ENCODE measurements at regions not wholly inside any gene's neighbourhood (a gene's known extent, or its start where the extent isn't known, plus 50 kb on each side); places are given as distances from the start of the nearest gene placed in this dataset.
A peak's percentile ranks its signal among the peaks of the same experiment; 100 is the strongest.
"Not testable (repeated sequence)": the region's sequence is repeated elsewhere in the genome, so short reads cannot be mapped to it uniquely, and the experiment has no call there.

DNA sequence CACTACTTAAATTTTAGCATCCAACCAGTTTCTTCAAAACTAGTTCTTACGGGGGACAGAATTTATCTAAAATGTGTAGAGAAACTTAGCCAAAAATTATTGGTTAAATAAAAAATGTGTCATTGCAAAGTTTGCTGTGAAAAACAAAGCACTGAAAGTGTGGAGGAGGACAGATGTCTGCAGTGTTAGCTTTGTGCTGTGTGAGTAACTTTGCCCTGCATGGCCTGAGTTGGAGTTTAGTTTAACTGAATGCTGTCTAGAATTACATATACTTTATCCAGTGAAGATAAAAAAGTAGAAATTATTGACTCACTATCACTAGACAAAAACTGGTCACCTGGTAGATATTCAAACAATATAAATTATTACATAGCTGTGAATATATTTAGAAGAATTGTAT, 1225.2 kb upstream of the CELF4 start:
- DNase-seq: no peak

DNA sequence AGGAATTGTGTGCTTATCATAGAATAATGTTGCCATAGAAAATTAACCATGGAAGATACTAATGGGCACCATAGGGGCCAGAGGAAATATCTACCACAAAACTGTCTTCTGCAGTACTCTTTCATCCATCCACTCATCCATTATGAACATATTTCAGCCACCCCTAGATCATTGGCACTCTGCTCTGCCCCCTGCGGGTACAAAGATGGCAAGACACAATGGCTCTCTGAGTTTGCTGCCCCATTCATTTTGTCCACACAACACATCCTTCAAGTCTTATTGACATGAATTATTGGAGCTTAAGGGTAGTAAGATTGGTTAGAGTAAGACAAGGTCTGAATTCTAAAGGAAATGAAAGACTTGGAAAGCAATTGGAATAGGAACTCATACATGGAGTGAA, 1224.7 kb upstream of the CELF4 start:
- no peak for DNase-seq

DNA sequence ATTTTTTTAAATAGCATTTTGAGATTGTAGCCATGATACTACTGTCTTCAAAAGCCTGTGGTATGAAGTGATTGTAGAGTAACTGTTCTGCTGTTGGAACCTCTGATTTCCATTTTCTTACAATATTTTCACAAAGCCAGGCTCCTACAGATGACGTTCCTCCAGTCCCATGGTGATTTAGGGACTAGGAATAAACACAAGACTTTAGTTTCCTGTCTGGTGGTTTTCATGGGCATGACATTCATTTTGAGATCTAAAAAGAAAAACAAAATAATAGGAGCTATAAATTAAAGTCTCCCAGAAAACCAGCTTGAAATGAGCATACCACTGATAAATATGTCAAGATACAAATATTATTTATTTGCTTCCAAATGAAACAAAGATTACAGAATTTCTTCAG, 1223.5 kb upstream of the CELF4 start:
- no peak for DNase-seq

DNA sequence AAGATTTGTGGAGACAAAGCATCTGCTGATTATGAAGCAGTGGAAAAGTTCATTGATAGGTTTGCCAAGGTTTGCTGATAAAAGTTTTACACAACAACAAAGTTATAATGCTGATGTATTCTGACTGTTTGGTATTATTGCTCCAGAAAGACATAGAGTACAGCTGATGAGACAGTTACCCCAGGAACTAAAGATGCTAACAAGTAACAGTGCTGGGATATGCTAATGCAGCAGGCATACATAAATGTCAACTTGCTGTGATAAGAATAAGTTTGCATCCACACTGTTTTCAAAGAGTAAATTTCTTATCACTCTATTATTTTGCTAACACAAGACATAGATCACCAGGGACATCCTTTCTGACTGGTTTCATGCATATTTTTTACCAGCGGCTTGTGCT, 1221.3 kb upstream of the CELF4 start:
- DNase-seq: no peak

DNA sequence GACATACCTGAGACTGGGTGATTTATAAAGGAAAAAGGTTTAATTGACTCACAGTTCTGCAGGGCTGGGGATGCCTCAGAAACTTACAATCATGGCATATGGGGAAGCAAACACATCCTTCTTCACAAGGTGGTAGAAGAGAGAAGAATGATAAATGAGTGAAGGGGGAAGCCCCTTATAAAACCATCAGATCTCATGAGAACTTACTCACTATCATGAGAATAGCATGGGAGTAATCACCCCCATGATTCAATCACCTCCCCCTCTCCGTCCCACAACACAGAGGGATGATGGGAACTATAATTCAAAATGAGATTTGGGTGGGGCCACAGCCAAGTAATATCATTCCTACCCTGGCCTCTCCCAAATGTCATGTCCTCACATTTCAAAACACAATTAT, 1206.0 kb upstream of the CELF4 start:
- not testable (repeated sequence) for DNase-seq

DNA sequence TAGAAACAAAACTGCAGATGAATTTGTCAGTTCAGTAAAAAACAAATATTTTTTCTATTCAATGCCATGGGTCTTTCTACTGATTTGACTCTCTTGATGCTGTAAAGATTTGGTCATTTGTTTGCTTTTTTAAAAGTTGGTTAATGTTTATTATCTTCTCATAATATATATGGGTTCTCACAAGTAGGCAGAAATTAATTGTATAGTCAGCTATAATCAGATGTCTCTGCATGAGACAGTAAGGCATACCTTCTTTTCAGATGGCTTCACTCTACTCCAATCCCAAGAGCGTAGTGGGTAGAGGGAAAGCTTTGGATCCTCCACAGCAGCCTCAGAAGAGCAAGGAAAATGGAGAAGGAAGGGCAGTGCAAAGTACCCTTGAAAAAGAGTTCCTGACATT, 1202.9 kb upstream of the CELF4 start:
- no peak for DNase-seq

DNA sequence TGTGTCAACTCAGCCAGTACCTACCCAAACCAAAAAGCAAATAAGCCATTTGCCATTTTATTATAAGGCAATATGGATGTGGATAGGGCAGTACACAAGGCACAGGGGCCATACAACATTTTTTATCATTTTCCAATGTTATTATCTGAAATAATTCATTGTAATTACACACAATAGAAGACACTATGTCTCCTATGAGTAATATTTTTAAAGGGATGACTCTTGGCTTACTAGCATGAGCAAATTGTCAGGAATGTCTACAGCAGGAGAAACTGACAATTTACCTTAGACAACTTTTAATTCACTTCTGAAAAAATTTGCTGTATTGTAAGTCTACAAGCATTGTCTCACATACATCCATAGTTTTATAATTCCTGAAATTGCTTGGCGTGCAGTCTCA, 1193.9 kb upstream of the CELF4 start:
- DNase-seq: no peak

DNA sequence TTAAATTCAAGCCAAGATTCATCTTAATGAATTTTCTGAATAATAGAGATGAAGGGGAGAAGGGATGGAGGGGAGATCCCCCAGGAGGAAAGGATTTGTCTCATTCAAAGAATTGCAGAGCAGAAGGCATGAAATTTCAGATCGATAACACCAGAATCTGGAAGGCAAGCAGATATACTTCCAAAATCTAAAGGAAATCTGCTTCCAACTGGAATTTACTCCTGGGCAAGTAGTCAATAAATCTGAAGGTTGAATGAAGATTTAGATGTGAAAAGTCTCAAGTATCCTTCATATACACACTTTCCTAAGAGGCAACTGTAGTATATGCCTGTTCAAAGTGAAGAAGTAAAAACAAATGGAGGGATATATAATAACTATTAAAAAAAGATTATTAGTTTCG, 1190.8 kb upstream of the CELF4 start:
- DNase-seq: no peak

DNA sequence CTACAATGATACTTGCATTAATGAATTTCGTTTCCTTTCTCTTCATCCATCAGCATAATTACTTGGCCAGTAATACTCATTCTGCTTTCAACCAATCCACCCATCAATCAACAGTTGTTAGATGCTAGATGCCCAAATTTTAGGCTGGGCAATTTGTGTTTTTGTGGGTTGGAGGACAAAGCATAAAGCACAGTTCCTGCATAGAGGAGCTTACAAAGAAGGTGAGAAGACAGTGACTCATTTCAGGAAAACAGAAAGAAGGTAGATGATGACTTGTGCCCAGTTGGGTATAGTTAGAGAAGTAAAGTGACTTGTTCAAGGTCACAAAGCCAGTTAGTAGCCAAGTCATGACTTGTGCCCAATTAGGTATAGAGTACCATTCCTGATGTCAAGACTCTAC, 1186.8 kb upstream of the CELF4 start:
- no peak for DNase-seq

DNA sequence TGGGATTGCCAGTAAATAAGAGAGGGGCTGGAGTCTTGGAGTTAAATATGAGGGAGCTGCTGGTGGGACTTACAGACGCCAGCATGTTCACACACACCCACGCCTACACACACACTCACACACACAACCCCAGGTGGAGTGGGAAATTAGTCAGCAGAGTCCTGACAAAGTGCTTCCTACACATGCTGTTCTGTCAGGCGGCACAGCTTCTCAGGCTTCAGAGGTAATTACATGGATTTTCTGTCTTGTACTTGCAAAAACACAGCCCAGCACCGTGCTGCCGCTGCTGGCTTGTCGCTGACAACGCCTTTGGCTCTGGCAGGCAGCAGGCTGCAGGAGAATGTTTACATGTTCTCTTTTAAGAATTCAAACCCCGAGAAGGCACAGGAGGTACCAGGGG, 1186.3 kb upstream of the CELF4 start:
- DNase-seq: no peak

DNA sequence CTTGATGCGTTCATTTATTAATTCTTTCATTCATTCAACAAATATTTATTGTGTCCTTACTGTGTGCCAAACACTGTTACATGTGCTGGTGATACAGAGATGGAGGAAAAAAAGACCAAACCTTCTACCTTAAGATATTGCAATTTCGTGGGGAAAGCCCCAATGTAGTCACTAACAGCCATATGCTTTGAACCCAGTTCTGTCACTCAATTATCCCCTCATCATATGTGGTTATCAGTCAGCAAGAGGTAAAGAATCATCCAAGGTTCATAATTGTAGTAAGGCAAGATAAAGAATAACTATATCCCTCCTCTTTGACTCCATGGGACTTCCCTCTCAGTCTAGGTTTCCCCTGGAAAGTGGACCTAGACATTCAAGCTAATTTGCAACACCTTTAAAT, 1185.6 kb upstream of the CELF4 start:
- no peak for DNase-seq

DNA sequence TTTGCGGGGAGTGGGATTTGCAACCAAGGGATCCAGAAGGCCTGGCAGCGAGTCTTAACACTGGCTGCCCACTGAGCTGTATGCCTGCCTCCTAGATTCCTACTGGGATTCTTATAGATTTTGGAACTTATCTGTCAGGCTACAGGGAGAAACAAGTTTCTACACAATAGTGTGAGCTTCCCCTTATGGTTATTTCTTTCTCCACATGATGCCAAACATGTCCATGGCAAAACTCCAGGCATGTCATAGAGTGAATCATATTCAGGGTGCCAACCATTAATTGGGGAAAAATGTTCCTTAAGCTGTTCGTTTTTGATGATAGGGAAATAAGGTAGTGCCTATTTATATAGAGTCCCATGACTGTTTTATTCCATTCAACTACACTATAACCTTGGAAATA, 1185.2 kb upstream of the CELF4 start:
- DNase-seq: no peak

DNA sequence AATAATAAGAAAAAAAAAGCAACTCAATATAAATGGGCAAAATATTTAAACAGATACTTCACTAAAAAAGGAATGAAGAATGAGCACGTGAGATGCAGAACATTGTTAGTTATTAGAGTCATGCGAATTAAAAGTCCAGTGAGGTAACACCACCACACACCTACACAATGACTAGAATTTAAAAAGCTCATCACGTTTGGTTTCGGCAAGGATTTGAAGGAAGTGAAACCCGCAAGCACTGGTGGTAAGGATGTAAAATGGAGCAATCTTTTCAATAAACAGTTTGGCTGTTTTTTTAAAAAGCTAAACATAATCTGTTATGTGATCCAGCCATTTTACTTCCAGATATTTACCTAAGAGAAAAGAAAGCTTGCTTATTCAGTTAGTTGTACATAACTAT, 1181.6 kb upstream of the CELF4 start:
- DNase-seq: no peak

DNA sequence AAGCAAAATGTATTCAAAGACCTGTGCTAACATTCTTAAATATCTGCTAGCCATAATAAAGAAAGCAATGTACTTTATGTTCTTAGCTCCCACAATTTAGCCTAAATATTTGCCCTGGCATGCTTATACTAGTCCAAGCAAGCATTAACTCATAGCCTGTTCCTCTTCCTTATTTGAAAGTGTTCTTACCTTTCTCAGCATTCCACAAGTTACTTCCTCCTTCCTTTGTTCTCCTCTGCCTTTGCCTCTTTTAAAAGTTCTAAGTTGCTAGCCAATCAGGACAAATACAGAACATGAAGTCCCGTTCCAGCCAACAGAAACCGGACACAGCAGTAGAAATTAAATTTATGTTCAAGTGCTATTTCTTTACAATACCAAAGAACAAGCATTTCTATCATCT, 1154.6 kb upstream of the CELF4 start:
- DNase-seq: not testable (repeated sequence)

DNA sequence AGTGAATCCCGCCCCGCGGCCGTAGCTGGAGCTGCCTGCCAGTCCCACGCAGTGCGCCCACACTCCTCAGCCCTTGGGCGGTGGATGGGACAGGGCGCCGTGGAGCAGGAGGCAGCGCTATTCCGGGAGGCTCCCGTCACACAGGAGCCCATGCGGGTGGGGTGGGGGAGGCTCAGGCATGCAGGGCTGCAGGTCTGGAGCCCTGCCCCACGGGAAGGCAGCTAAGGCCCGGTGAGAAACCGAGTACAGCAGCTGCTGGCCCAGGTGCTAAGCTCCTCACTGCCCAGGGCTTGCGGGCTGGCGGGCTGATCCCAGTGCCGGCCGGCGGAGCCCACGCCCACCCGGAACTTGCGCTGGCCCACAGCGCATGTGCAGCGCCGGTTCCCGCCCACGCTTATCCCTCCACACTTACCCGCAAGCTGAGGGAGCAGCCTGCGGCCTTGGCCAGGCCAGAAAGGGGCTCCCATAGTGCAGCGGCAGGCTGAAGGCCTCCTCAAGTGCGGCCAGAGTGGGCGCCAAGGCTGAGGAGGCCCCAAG, 1152.8 kb upstream of the CELF4 start:
- DNase-seq: no peak

DNA sequence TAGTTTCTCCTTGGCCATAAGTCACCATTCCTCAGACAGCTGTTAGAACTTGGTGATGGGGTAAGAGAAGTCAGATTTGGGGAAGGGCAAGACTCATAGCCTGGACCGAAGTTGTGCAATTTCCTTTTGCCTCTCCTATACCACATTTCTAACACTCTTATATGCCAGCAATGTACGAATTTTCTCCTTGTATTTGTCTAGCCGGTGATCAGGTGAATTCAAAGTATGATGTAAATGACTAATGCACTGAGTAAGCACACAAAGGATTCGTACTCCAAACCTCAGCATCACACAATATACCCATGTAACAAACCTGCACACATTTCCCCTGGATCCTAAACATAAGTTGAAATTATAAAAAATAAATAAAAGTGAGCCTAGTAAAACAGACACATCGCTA, 1143.5 kb upstream of the CELF4 start:
- DNase-seq: no peak

DNA sequence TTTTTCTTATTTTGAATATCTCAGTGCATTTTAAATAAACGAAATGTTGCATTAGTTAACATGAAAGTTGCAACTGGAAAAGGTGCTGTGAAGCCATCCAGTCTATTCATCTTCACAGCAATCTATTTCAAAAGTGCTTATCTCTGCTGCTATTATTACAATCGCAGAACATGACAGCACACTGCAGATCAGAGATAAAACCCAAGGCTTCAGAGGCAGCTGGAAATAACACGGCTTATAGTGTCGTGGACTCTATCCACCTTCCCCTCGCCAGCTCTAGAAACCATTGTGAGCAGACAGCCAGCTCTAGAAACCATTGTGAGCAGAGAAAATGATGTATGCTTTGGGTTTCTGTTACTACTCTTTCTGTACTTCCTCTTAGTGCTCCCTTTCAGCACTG, 1140.8 kb upstream of the CELF4 start:
- no peak for DNase-seq

DNA sequence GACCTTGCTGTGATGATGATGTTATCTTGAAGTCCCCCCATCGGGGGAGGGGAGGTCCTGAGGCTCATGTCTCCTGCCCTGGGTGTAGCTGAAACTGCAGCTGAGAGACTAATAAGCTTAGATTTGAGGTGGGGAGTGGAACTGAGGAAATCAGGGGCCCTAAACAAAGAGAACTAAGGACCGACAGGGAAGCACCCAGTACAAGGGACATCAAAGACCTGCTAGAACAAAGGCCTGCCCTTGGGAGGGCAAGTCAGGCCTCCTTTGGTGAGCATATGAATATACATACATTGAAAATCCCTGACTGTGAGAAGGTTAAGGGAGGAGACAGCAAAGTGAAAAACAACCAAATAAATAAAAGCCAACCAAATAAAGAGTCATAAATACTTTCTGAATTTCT, 1132.5 kb upstream of the CELF4 start:
- DNase-seq: peak in 2 of 3 experiments; percentile 49 to 71

DNA sequence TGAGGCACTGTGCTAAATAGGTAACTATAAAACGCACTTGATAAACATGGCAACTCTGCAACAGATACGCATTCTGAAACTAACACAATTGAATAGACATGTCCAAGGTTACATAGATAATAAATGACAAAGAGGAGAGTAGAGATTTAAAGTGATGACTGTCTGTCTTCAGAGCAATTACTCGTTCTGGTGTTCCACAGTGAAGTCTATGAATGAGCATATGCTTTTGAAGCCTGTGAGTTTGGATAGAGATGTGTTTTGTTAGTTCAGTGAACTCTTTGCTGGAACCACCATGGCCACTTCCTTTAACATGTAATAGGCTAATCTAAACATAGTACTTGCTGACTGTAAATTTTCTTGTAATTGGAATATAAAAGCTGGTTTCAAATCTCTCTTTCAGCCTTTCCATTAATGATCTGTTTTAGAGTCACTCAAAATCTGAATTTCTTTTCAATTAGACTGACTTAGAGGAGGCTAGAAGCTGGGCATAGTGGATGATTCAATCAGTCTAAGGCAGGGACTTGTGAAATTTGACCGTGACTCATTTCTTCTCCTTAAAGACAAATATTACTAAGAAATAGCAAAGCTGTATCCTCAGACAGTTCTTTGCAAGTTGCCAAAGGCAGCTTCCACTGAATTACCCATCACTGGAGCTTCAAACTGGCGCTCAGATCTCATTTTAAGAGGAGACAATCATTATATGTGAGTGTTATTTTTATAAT, 1130.1 kb upstream of the CELF4 start:
- DNase-seq: no peak

DNA sequence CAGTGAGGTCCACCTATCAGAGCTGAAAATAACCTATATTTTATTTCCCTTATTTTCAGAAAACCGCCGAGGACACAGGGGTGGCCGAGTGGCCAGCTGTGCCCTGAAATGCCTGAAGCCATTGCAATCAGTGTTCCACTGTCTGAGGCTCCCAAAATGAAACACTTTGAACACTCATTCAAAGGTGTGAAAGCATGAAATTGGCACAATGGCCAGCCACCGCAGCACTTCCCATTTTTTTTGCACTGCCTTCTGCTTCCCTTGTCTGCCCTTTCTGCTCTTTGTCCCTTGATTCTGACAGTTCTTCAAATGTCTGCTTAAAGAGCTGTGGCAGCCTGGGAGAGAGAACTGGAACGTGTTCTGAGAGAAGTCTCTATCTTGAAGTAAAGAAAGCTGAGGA, 1127.5 kb upstream of the CELF4 start:
- no peak for DNase-seq

DNA sequence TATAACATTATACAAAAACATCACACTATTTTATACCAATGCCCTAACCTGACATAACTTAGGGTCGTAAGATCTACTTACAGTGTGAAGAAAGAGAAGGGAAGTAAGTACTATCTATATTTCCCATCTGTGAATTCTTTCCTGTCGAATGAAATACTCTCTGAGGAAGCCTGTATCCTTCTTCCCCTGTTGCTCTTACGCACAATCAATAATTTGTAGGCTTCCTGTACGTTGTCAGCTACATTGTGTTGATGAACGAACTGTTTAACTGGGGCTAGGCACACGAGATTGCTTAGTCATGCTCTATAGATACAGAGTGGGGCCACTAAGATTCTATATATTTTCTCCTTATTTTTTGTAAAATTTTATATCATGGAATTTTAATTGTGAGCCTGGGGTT, 1125.0 kb upstream of the CELF4 start:
- DNase-seq: no peak

DNA sequence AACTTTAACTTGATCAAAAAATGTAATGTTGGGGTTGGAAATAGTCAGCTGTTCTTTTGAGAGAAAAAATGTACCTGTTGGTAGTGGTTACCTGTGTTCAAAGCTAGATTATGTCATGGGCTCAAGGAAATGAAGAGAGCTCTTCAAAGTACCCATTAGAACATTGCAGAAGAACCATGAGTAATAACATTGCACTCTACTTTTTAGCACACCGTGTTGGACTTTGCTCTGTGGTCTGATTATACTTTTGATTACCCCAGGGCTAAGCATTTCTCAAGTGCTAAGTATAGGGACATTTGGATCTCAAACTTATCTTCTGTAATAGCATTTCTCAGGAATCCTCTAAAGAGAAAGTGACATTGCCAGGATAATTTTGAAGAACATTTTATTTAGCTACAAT, 1122.8 kb upstream of the CELF4 start:
- DNase-seq: no peak

DNA sequence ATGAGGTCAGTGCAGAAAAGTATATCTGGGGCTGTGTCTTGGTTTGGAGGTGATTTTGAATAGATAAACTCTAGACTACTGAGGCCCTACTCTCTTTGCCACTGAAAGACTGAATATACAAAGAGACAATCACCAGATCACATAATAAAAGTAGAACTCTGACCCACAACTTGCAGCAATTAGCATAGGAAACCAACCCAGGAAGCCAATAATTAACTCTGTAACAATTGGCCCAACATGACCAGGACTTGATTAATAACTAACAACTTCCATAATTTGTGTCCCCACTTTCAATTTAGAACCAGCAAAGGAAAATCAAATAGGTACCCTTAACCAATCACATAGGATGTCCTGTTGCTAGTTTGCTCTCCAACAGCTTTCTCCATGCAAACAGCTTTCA, 1104.9 kb upstream of the CELF4 start:
- DNase-seq: no peak

DNA sequence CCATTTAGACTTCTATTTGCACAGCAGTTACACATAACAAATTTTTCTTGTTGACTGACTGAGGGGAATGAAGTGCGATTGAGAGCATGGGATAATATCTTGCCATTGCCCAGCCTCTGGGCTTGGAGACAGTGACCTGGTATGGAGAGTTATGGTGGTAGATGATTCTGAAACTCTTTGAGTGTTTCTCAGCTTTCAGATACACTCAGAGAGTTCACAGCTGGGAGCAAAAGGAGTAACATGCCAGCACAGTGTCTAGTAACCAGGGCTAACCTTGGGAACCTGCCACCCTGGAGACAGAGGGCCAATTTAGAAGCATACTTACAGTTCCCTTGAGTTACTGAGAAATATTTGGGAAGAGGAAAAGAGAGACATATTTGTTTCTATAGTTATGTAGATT, 1099.3 kb upstream of the CELF4 start:
- peak in 1 of 3 experiments; percentile 18 for DNase-seq

DNA sequence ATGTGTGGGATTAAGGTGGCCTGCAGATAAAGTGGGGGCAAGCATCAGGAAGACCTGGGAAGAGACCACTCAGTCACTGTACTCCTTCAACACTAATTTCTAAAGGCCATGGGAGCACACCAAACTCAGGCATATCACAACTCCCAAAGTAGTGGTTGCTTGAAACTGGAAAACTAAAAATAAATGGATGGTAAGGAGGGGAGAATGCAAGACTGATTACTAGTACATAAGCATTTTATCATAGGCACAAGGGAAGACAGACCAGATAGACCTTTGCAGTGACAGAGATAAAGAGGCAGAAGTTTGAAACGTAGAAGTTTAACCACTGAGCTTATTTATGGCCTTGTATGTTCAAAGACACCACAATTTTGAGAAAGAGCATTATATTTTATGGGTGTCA, 1098.1 kb upstream of the CELF4 start:
- no peak for DNase-seq

Measured in NCI-H1417 (cell line).